ENCODE measurements at regions not wholly inside any gene's neighbourhood (a gene's known extent, or its start where the extent isn't known, plus 50 kb on each side); places are given as distances from the start of the nearest gene placed in this dataset.
"Not testable (repeated sequence)": the region's sequence is repeated elsewhere in the genome, so short reads cannot be mapped to it uniquely, and the experiment has no call there.

- no peak for DNase-seq
Measured at GRCh38 chr9:23006127-23006526, 559.5 kb downstream of the DMRTA1 start.

- no peak for DNase-seq
Measured at GRCh38 chr9:23011669-23012068, 565.0 kb downstream of the DMRTA1 start.

GRCh38 chr9:23015557-23015956 lies 568.9 kb downstream of the DMRTA1 start:
- no peak for DNase-seq

- DNase-seq = no peak
Measured at GRCh38 chr9:23036416-23036815, 589.8 kb downstream of the DMRTA1 start.

- no peak for DNase-seq
Measured at GRCh38 chr9:23039402-23039801, 592.8 kb downstream of the DMRTA1 start.

GRCh38 chr9:23041466-23041865 lies 594.8 kb downstream of the DMRTA1 start:
- DNase-seq = no peak

- no peak for DNase-seq
Measured at GRCh38 chr9:23044549-23044948, 597.9 kb downstream of the DMRTA1 start.

- DNase-seq = not testable (repeated sequence)
Measured at GRCh38 chr9:23046026-23046425, 599.4 kb downstream of the DMRTA1 start.

- no peak for DNase-seq
Measured at GRCh38 chr9:23050548-23050947, 603.9 kb downstream of the DMRTA1 start.

- DNase-seq = no peak
Measured at GRCh38 chr9:23073136-23073535, 626.5 kb downstream of the DMRTA1 start.

GRCh38 chr9:23079798-23080197 lies 633.2 kb downstream of the DMRTA1 start:
- DNase-seq = no peak

GRCh38 chr9:23081377-23081776 lies 634.8 kb downstream of the DMRTA1 start:
- no peak for DNase-seq

GRCh38 chr9:23088932-23089364 lies 642.3 kb downstream of the DMRTA1 start:
- DNase-seq = no peak

GRCh38 chr9:23117616-23118015 lies 671.0 kb downstream of the DMRTA1 start:
- peak; percentile 15 for DNase-seq

GRCh38 chr9:23120630-23121029 lies 674.0 kb downstream of the DMRTA1 start:
- DNase-seq = no peak

- peak; percentile 26 for DNase-seq
Measured at GRCh38 chr9:23123048-23123632, 676.5 kb downstream of the DMRTA1 start.

- DNase-seq = no peak
Measured at GRCh38 chr9:23145467-23145866, 680.6 kb downstream of the ELAVL2 start.

GRCh38 chr9:23153058-23153457 lies 673.0 kb downstream of the ELAVL2 start:
- no peak for DNase-seq

GRCh38 chr9:23160491-23160890 lies 665.5 kb downstream of the ELAVL2 start:
- DNase-seq = no peak

GRCh38 chr9:23160952-23161469 lies 665.0 kb downstream of the ELAVL2 start:
- no peak for DNase-seq

- no peak for DNase-seq
Measured at GRCh38 chr9:23162789-23163188, 663.3 kb downstream of the ELAVL2 start.

GRCh38 chr9:23171479-23171878 lies 654.6 kb downstream of the ELAVL2 start:
- no peak for DNase-seq

GRCh38 chr9:23172206-23172605 lies 653.8 kb downstream of the ELAVL2 start:
- no peak for DNase-seq

- DNase-seq = no peak
Measured at GRCh38 chr9:23172979-23173637, 652.9 kb downstream of the ELAVL2 start.

- no peak for DNase-seq
Measured at GRCh38 chr9:23194281-23194680, 631.8 kb downstream of the ELAVL2 start.

Measured in kidney glomerular epithelial cell (primary cell).